Gastrocnemius medialis (tissue), 4 donors: ENCODE measurements at regions not wholly inside any gene's neighbourhood (a gene's known extent, or its start where the extent isn't known, plus 50 kb on each side); places are given as distances from the start of the nearest gene placed in this dataset.

Source experiments
- ATAC-seq, 2 donors: fragments of 150-250 bp; one replicate each; pipeline ENCODE4 v1.9.1; 2016
- DNase-seq, 2 donors: peaks; one replicate each; pipeline ENCODE4 v3.0.0-alpha.2; 2019
- H3K27ac ChIP-seq, 4 donors: fragments of 200-600 bp; sonication (generic); 1 replicate in 1 of 4; 2 replicates in 3 of 4; pipeline ENCODE4 v1.5.1; 2016 to 2018; ENCODE audit warnings: mild to moderate bottlenecking in 2 of 4, moderate library complexity in 1 of 4
- H3K27me3 ChIP-seq, 3 donors: fragments of 200-600 bp; sonication (generic) in 2 of 3; 1 replicate in 1 of 3; 2 replicates in 2 of 3; pipeline versions ENCODE4 v1.5.1 to v1.6.0; 2016 to 2019; ENCODE audit warnings: mild to moderate bottlenecking in 1 of 3, moderate library complexity in 1 of 3
- H3K36me3 ChIP-seq, 2 donors: fragments of 200-600 bp; sonication (generic) in 1 of 2; one replicate each; pipeline ENCODE4 v1.5.1; 2017 to 2018
- H3K4me1 ChIP-seq, 2 donors: fragments of 200-600 bp; sonication (generic) in 1 of 2; one replicate each; pipeline ENCODE4 v1.5.1; 2016 to 2017; ENCODE audit warnings: mild to moderate bottlenecking in 2 of 2
- H3K4me3 ChIP-seq, 4 donors: fragments of 200-600 bp; sonication (generic) in 3 of 4; 1 replicate in 1 of 4; 2 replicates in 3 of 4; pipeline ENCODE4 v1.5.1; 2016 to 2019; ENCODE audit warnings: mild to moderate bottlenecking in 2 of 4
- H3K9me3 ChIP-seq, 3 donors: fragments of 200-600 bp; sonication (generic) in 2 of 3; 1 replicate in 1 of 3; 2 replicates in 2 of 3; pipeline ENCODE4 v1.5.1; 2016 to 2019
- CTCF ChIP-seq, 5 experiments: fragments of 450-650 bp in 3 of 5; fragments of 200-600 bp in 2 of 5; sonication (generic) in 2 of 5; IDR thresholded peaks in 4 of 5; conservative IDR thresholded peaks in 1 of 5; 1 replicate in 4 of 5; 2 replicates in 1 of 5; pipeline ENCODE4 v1.5.1; 2016 to 2019; ENCODE audit warnings: antibody characterized with exemption in 5 of 5, mild to moderate bottlenecking in 3 of 5, moderate library complexity in 3 of 5
- POLR2A ChIP-seq, 2 donors: fragments of 450-650 bp; IDR thresholded peaks; one replicate each; pipeline ENCODE4 v1.6.1; 2017; ENCODE audit warnings: antibody characterized with exemption in 2 of 2, mild to moderate bottlenecking in 2 of 2, moderate library complexity in 2 of 2
- in situ Hi-C, 4 donors: fragments of 200-750 bp; cut with MboI; loops; one replicate each; pipeline versions ENCODE4 v1.15.0 to v1.8.0; 2017; ENCODE audit warnings: low sequenced_read_pairs in 4 of 4
- intact Hi-C: fragments of 100-400 bp; cut with DNase I; formaldehyde crosslinking; loops from one replicate; pipeline ENCODE4 v1.15.1; 2023; ENCODE audit warnings: low total_unique reads

GRCh38 chr3:23071296-23071695, 131.8 kb upstream of the UBE2E2 start:
- no peak overlapping the region for H3K27ac ChIP-seq
- no peaks in the 10 kb centered on the region for H3K27me3 ChIP-seq
- intact Hi-C loops, result no loop called here
- in situ Hi-C loops, result no loop called here
- ATAC-seq, result no peak
- H3K4me1 ChIP-seq, result peaks cover 13 to 18% of the 10 kb centered on the region in 2 donors
- no peak overlapping the region for H3K4me3 ChIP-seq
- TF ChIP-seq CTCF (IDR thresholded peaks at IDR 0.05 in 4 of 5, conservative IDR thresholded peaks at IDR 0.05 in 1 of 5), result no peak
- TF ChIP-seq POLR2A (IDR thresholded peaks at IDR 0.05), result no peak
- no peaks in the 10 kb centered on the region for H3K9me3 ChIP-seq
- H3K36me3 ChIP-seq, result no peaks in the 10 kb centered on the region
- no peak for DNase-seq

- no peak overlapping the region for H3K4me3 ChIP-seq
- intact Hi-C loops, result no loop called here
- no peaks in the 10 kb centered on the region for H3K9me3 ChIP-seq
- H3K27me3 ChIP-seq, result no peaks in the 10 kb centered on the region
- ATAC-seq, result no peak
- H3K4me1 ChIP-seq, result peaks cover 13 to 21% of the 10 kb centered on the region in 2 donors
- H3K27ac ChIP-seq, result no peak overlapping the region
- in situ Hi-C loops, result no loop called here
- H3K36me3 ChIP-seq, result no peaks in the 10 kb centered on the region
- DNase-seq, result peak in 1 of 2 donors; percentile 18
- TF ChIP-seq CTCF (IDR thresholded peaks at IDR 0.05 in 4 of 5, conservative IDR thresholded peaks at IDR 0.05 in 1 of 5) (no peak), POLR2A (IDR thresholded peaks at IDR 0.05) (no peak)
These were observed 131.4 kb upstream of the UBE2E2 start for GRCh38 chr3:23071758-23072157.

GRCh38 chr3:23072693-23073092, 130.4 kb upstream of the UBE2E2 start:
- Histone ChIP-seq H3K9me3 (no peaks in the 10 kb centered on the region), H3K36me3 (no peaks in the 10 kb centered on the region), H3K27ac (no peak overlapping the region), H3K27me3 (no peaks in the 10 kb centered on the region), H3K4me1 (peaks cover 13 to 21% of the 10 kb centered on the region in 2 donors), H3K4me3 (no peak overlapping the region)
- ATAC-seq, result no peak
- TF ChIP-seq CTCF (IDR thresholded peaks at IDR 0.05 in 4 of 5, conservative IDR thresholded peaks at IDR 0.05 in 1 of 5) (no peak), POLR2A (IDR thresholded peaks at IDR 0.05) (no peak)
- intact Hi-C loops, result no loop called here
- DNase-seq, result no peak
- in situ Hi-C loops, result no loop called here

GRCh38 chr3:23073724-23074305, 129.3 kb upstream of the UBE2E2 start:
- DNase-seq (no peak), ATAC-seq (no peak)
- no peaks in the 10 kb centered on the region for H3K9me3 ChIP-seq
- in situ Hi-C loops, result no loop called here
- H3K4me1 ChIP-seq, result peaks cover 13 to 21% of the 10 kb centered on the region in 2 donors
- intact Hi-C loops, result no loop called here
- no peaks in the 10 kb centered on the region for H3K27me3 ChIP-seq
- no peak overlapping the region for H3K27ac ChIP-seq
- no peak for TF ChIP-seq CTCF (IDR thresholded peaks at IDR 0.05 in 4 of 5, conservative IDR thresholded peaks at IDR 0.05 in 1 of 5)
- TF ChIP-seq POLR2A (IDR thresholded peaks at IDR 0.05), result no peak
- H3K36me3 ChIP-seq, result no peaks in the 10 kb centered on the region
- H3K4me3 ChIP-seq, result no peak overlapping the region

GRCh38 chr3:23075496-23075895, 127.6 kb upstream of the UBE2E2 start:
- DNase-seq (no peak), ATAC-seq (peak; percentile 28 to 58)
- no peak overlapping the region for H3K4me3 ChIP-seq
- intact Hi-C loops (no loop called here), in situ Hi-C loops (no loop called here)
- H3K4me1 ChIP-seq, result peaks cover 21 to 24% of the 10 kb centered on the region in 2 donors
- no peaks in the 10 kb centered on the region for H3K27me3 ChIP-seq
- H3K9me3 ChIP-seq, result no peaks in the 10 kb centered on the region
- no peaks in the 10 kb centered on the region for H3K36me3 ChIP-seq
- TF ChIP-seq CTCF (IDR thresholded peaks at IDR 0.05 in 4 of 5, conservative IDR thresholded peaks at IDR 0.05 in 1 of 5), result no peak
- TF ChIP-seq POLR2A (IDR thresholded peaks at IDR 0.05), result no peak
- no peak overlapping the region for H3K27ac ChIP-seq
